22Rv1 (cell line): ENCODE measurements at regions not wholly inside any gene's neighbourhood (a gene's known extent, or its start where the extent isn't known, plus 50 kb on each side); places are given as distances from the start of the nearest gene placed in this dataset.

Experiments used
- H3K27ac ChIP-seq: fragments of 450-650 bp; 2 replicates; pipeline ENCODE4 v1.5.1; 2017
- CTCF ChIP-seq: fragments of 450-650 bp; IDR thresholded peaks from 2 replicates; pipeline ENCODE4 v1.5.1; 2017; ENCODE audit warnings: mild to moderate bottlenecking
- ZFX ChIP-seq: fragments of 450-650 bp; IDR thresholded peaks from 2 replicates; pipeline ENCODE4 v1.6.1; 2017; ENCODE audit warnings: antibody characterized with exemption, borderline replicate concordance

GRCh38 chr5:67311701-67312100 lies 115.1 kb upstream of the CD180 start:
- TF ChIP-seq CTCF: no peak
- H3K27ac ChIP-seq: no peak overlapping the region

GRCh38 chr5:67311208-67311607 lies 114.6 kb upstream of the CD180 start:
- H3K27ac ChIP-seq: no peak overlapping the region
- no peak for TF ChIP-seq CTCF
- TF ChIP-seq ZFX: no peak

- TF ChIP-seq CTCF: no peak
- TF ChIP-seq ZFX: no peak
- no peak overlapping the region for H3K27ac ChIP-seq
These were observed 114.1 kb upstream of the CD180 start for GRCh38 chr5:67310740-67311139.

- H3K27ac ChIP-seq: no peak overlapping the region
- TF ChIP-seq ZFX (no peak), CTCF (no peak)
These were observed 113.6 kb upstream of the CD180 start for GRCh38 chr5:67310169-67310568.

- H3K27ac ChIP-seq: no peak overlapping the region
- TF ChIP-seq ZFX: no peak
- TF ChIP-seq CTCF: no peak
These were observed 112.5 kb upstream of the CD180 start for GRCh38 chr5:67308988-67309688.

GRCh38 chr5:67306965-67307607 lies 110.5 kb upstream of the CD180 start:
- TF ChIP-seq ZFX: no peak
- TF ChIP-seq CTCF: no peak
- H3K27ac ChIP-seq: no peak overlapping the region

- no peak for TF ChIP-seq CTCF
- no peak for TF ChIP-seq ZFX
- no peak overlapping the region for H3K27ac ChIP-seq
These were observed 109.5 kb upstream of the CD180 start for GRCh38 chr5:67305913-67306710.
